NCI-H1930 (cell line): ENCODE measurements at regions not wholly inside any gene's neighbourhood (a gene's known extent, or its start where the extent isn't known, plus 50 kb on each side); places are given as distances from the start of the nearest gene placed in this dataset.
"Not testable (repeated sequence)": the region's sequence is repeated elsewhere in the genome, so short reads cannot be mapped to it uniquely, and the experiment has no call there.

Experiments used
- DNase-seq, 2 experiments: peaks; one replicate each; lab custom pipeline; 2025; lab: John Stamatoyannopoulos, UW

GRCh38 chr5:118185018-118185417 is 803.3 kb downstream of the DTWD2 start:
- DNase-seq = no peak

GRCh38 chr5:118176146-118176545 is 812.2 kb downstream of the DTWD2 start:
- no peak for DNase-seq

- no peak for DNase-seq
Measured at GRCh38 chr5:118174671-118175070, 813.7 kb downstream of the DTWD2 start.

GRCh38 chr5:118173340-118173739 is 815.0 kb downstream of the DTWD2 start:
- DNase-seq = no peak

- DNase-seq = no peak
Measured at GRCh38 chr5:118165619-118166018, 822.7 kb downstream of the DTWD2 start.

GRCh38 chr5:118156181-118156580 is 832.2 kb downstream of the DTWD2 start:
- no peak for DNase-seq

- DNase-seq = no peak
Measured at GRCh38 chr5:118146824-118147223, 841.5 kb downstream of the DTWD2 start.

- DNase-seq = no peak
Measured at GRCh38 chr5:118144540-118144939, 843.8 kb downstream of the DTWD2 start.

GRCh38 chr5:118139361-118139760 is 849.0 kb downstream of the DTWD2 start:
- no peak for DNase-seq

GRCh38 chr5:118126159-118126558 is 862.2 kb downstream of the DTWD2 start:
- DNase-seq = no peak

- DNase-seq = no peak
Measured at GRCh38 chr5:118125687-118126086, 862.7 kb downstream of the DTWD2 start.

GRCh38 chr5:118121258-118121657 is 867.1 kb downstream of the DTWD2 start:
- no peak for DNase-seq

- no peak for DNase-seq
Measured at GRCh38 chr5:118115791-118116190, 872.6 kb downstream of the DTWD2 start.

- DNase-seq = no peak
Measured at GRCh38 chr5:118111956-118112355, 876.4 kb downstream of the DTWD2 start.

GRCh38 chr5:118107246-118107645 is 881.1 kb downstream of the DTWD2 start:
- DNase-seq = not testable (repeated sequence)

- no peak for DNase-seq
Measured at GRCh38 chr5:118098716-118099115, 889.6 kb downstream of the DTWD2 start.

- DNase-seq = no peak
Measured at GRCh38 chr5:118095115-118095514, 893.2 kb downstream of the DTWD2 start.

GRCh38 chr5:118088448-118088847 is 899.9 kb downstream of the DTWD2 start:
- no peak for DNase-seq

GRCh38 chr5:118076490-118076889 is 911.9 kb downstream of the DTWD2 start:
- no peak for DNase-seq

GRCh38 chr5:118070041-118070440 is 918.3 kb downstream of the DTWD2 start:
- DNase-seq = no peak

GRCh38 chr5:118069452-118069851 is 918.9 kb downstream of the DTWD2 start:
- no peak for DNase-seq

- DNase-seq = no peak
Measured at GRCh38 chr5:118068886-118069285, 919.5 kb downstream of the DTWD2 start.

- DNase-seq = not testable (repeated sequence)
Measured at GRCh38 chr5:118063836-118064235, 924.5 kb downstream of the DTWD2 start.

- no peak for DNase-seq
Measured at GRCh38 chr5:118060833-118061232, 927.5 kb downstream of the DTWD2 start.

GRCh38 chr5:118052503-118052902 is 935.8 kb downstream of the DTWD2 start:
- DNase-seq = no peak
